ENCODE measurements at regions not wholly inside any gene's neighbourhood (a gene's known extent, or its start where the extent isn't known, plus 50 kb on each side); places are given as distances from the start of the nearest gene placed in this dataset.

DNA sequence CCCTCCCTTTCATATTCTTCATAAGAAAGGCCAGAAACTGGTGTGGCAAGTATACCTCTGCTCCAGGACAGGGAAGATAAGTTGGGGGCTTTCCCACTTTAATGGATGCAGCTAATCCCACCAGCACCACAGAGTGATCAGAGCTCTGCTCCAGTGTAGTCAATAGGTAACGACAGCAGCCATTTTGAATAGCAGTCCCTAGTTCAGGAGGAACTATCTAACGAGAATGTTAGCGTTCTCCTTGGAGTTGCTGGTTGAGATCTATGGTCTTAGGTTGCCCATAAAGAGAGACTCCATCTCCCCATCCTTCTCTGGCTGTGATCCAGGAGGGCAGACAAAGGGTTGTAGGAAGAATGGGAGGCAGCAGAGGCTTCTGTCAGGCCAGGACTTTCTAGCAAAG is 64.0 kb upstream of the CCDC90B start:
- DNase-seq (ENCODE audit: extremely low read depth in 1 of 4, low spot score in 3 of 4): no peak
- Histone ChIP-seq H3K27ac (ENCODE audit: extremely low read depth, low read depth, low read length) (no peak overlapping the region), H3K36me3 (ENCODE audit: control insufficient read depth, insufficient read depth, low read length) (no peaks in the 10 kb centered on the region), H3K9me3 (replicated peaks; ENCODE audit: control insufficient read depth, insufficient read depth, low read depth, low read length) (no peaks in the 10 kb centered on the region), H3K4me1 (replicated peaks in 1 of 2; ENCODE audit: control insufficient read depth in 2 of 2, insufficient read depth in 2 of 2, low read length in 2 of 2) (no peaks in the 10 kb centered on the region), H3K9ac (ENCODE audit: insufficient read depth in 1 of 2, low read depth in 2 of 2, low read length in 2 of 2) (no peak overlapping the region), H3K9me1 (ENCODE audit: control insufficient read depth, insufficient read depth, low read length) (no peaks in the 10 kb centered on the region), H3K79me2 (ENCODE audit: control insufficient read depth, insufficient read depth, low read length) (no peaks in the 10 kb centered on the region), H4K20me1 (replicated peaks; ENCODE audit: control insufficient read depth, insufficient read depth, low read length) (no peaks in the 10 kb centered on the region), H3K4me3 (no peak overlapping the region), H2AFZ (ENCODE audit: low read depth, low read length) (no peak overlapping the region), H3K27me3 (ENCODE audit: control insufficient read depth in 2 of 2, insufficient read depth in 2 of 2, low read length in 2 of 2) (no peaks in the 10 kb centered on the region), H3K4me2 (ENCODE audit: insufficient read depth, low read length) (no peak overlapping the region)
- no peak for FAIRE-seq
- ChIA-PET CTCF (ENCODE audit: low intra/inter-chr PET ratio) (no interaction called here), POLR2A (no interaction called here)
- no TSS peak for BruUV-seq (replicated peaks)
- TF ChIP-seq ZNF263 (CRISPR knock-in tag; IDR thresholded peaks at IDR 0.05; ENCODE audit: borderline replicate concordance) (no peak), POLR2G (IDR thresholded peaks at IDR 0.05; ENCODE audit: low read depth, low read length) (no peak), ZFP30 (CRISPR knock-in tag; IDR thresholded peaks at IDR 0.05; ENCODE audit: borderline replicate concordance) (no peak)
- TF ChIP-seq, protein P1, sequence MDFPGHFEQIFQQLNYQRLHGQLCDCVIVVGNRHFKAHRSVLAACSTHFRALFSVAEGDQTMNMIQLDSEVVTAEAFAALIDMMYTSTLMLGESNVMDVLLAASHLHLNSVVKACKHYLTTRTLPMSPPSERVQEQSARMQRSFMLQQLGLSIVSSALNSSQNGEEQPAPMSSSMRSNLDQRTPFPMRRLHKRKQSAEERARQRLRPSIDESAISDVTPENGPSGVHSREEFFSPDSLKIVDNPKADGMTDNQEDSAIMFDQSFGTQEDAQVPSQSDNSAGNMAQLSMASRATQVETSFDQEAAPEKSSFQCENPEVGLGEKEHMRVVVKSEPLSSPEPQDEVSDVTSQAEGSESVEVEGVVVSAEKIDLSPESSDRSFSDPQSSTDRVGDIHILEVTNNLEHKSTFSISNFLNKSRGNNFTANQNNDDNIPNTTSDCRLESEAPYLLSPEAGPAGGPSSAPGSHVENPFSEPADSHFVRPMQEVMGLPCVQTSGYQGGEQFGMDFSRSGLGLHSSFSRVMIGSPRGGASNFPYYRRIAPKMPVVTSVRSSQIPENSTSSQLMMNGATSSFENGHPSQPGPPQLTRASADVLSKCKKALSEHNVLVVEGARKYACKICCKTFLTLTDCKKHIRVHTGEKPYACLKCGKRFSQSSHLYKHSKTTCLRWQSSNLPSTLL (IDR thresholded peaks at IDR 0.05): no peak
- intact Hi-C loops (cut with micrococcal nuclease) (no loop called here), in situ Hi-C loops (cut with MboI) (no loop called here)
- 3% methylated on average over 3 of the region's 3 CpGs for WGBS (ENCODE audit: insufficient coverage, low coverage, missing lambda C conversion rate)
- no peak for ATAC-seq

DNA sequence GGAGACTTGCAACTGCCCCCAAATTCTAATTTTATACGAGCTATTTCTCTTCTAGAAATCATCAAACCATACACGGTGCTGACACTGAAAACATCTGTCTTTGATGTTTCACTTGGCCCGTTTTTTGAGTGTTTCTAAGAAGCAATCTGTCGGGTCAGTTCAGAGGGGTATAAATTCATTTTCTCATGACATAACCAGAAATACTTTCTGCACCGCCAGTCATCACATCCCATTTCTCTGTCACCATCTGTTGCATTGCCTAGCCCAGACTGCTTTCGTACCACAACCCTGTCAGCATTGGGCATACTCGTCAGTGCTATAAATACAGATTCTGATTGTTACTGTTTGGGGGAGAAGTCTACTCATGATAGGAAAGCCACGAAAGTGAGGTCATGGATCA is 63.1 kb upstream of the CCDC90B start:
- Histone ChIP-seq H3K9me3 (replicated peaks; ENCODE audit: control insufficient read depth, insufficient read depth, low read depth, low read length) (no peaks in the 10 kb centered on the region), H4K20me1 (replicated peaks; ENCODE audit: control insufficient read depth, insufficient read depth, low read length) (no peaks in the 10 kb centered on the region), H2AFZ (ENCODE audit: low read depth, low read length) (no peak overlapping the region), H3K4me2 (ENCODE audit: insufficient read depth, low read length) (no peak overlapping the region), H3K27ac (ENCODE audit: extremely low read depth, low read depth, low read length) (no peak overlapping the region), H3K4me1 (replicated peaks in 1 of 2; ENCODE audit: control insufficient read depth in 2 of 2, insufficient read depth in 2 of 2, low read length in 2 of 2) (no peaks in the 10 kb centered on the region), H3K9me1 (ENCODE audit: control insufficient read depth, insufficient read depth, low read length) (no peaks in the 10 kb centered on the region), H3K9ac (ENCODE audit: insufficient read depth in 1 of 2, low read depth in 2 of 2, low read length in 2 of 2) (no peak overlapping the region), H3K79me2 (ENCODE audit: control insufficient read depth, insufficient read depth, low read length) (no peaks in the 10 kb centered on the region), H3K27me3 (ENCODE audit: control insufficient read depth in 2 of 2, insufficient read depth in 2 of 2, low read length in 2 of 2) (no peaks in the 10 kb centered on the region), H3K4me3 (no peak overlapping the region), H3K36me3 (ENCODE audit: control insufficient read depth, insufficient read depth, low read length) (no peaks in the 10 kb centered on the region)
- BruUV-seq (replicated peaks): no TSS peak
- CTCF ChIA-PET (ENCODE audit: low intra/inter-chr PET ratio): no interaction called here
- DNase-seq (ENCODE audit: extremely low read depth in 1 of 4, low spot score in 3 of 4) (no peak), FAIRE-seq (no peak), ATAC-seq (no peak)
- WGBS (ENCODE audit: insufficient coverage, low coverage, missing lambda C conversion rate): 0% methylated on average over 8 of the region's 8 CpGs
- TF ChIP-seq ZNF695 (CRISPR knock-in tag; IDR thresholded peaks at IDR 0.05) (no peak), ZNF589 (CRISPR knock-in tag; IDR thresholded peaks at IDR 0.05; ENCODE audit: low read depth) (no peak), CREBBP (IDR thresholded peaks at IDR 0.05; ENCODE audit: low read depth, low read length) (no peak), NR2C1 (IDR thresholded peaks at IDR 0.05) (no peak), NR2C1 (tag; IDR thresholded peaks at IDR 0.05) (no peak), ZNF146 (CRISPR knock-in tag; IDR thresholded peaks at IDR 0.05; ENCODE audit: unreplicated experiment) (no peak), ADNP (tag; IDR thresholded peaks at IDR 0.05) (no peak), GTF2E2 (tag; IDR thresholded peaks at IDR 0.05) (no peak), NFRKB (IDR thresholded peaks at IDR 0.05; ENCODE audit: low read depth) (no peak), ZBTB1 (CRISPR knock-in tag; IDR thresholded peaks at IDR 0.05; ENCODE audit: borderline replicate concordance, low read depth) (no peak), SMARCB1 (IDR thresholded peaks at IDR 0.05; ENCODE audit: insufficient read length, low read depth) (no peak), ZNF197 (CRISPR knock-in tag; IDR thresholded peaks at IDR 0.05; ENCODE audit: low read depth) (no peak), LARP7 (IDR thresholded peaks at IDR 0.05) (no peak)
- in situ Hi-C loops (cut with MboI): no loop called here
- intact Hi-C loops (cut with micrococcal nuclease): no loop called here
- POLR2A ChIA-PET: no interaction called here
